GM12891 (cell line): ENCODE measurements at regions not wholly inside any gene's neighbourhood (a gene's known extent, or its start where the extent isn't known, plus 50 kb on each side); places are given as distances from the start of the nearest gene placed in this dataset.

Experiments used
- DNase-seq: peaks from one replicate; pipeline ENCODE4 v3.0.0; 2011; ENCODE audit warnings: low spot score; ENCODE audit not compliant: insufficient read length
- FAIRE-seq: peaks from 2 replicates; lab custom pipeline; 2011; peaks lifted over from hg19 to GRCh38; lab: Jason Lieb, UNC
- PAX5 ChIP-seq: IDR thresholded peaks from 2 replicates; pipeline ENCODE4 v1.6.1; 2011; ENCODE audit warnings: low read length, moderate library complexity, mild to moderate bottlenecking; ENCODE audit not compliant: insufficient read depth, severe bottlenecking
- POLR2A ChIP-seq: IDR thresholded peaks from 2 replicates; pipeline ENCODE4 v1.6.1; 2011; ENCODE audit warnings: low read depth, low read length, control low read depth
- POLR2AphosphoS5 ChIP-seq: IDR thresholded peaks from 2 replicates; pipeline ENCODE4 v1.6.1; 2011; ENCODE audit warnings: low read depth, low read length, control low read depth
- POU2F2 ChIP-seq: IDR thresholded peaks from 2 replicates; pipeline ENCODE4 v1.6.1; 2011; ENCODE audit warnings: low read depth, mild to moderate bottlenecking, control low read depth, low read length, moderate library complexity
- SPI1 ChIP-seq: IDR thresholded peaks from 2 replicates; pipeline ENCODE4 v1.6.1; 2011; ENCODE audit warnings: low read depth, low read length, control low read depth
- TAF1 ChIP-seq: IDR thresholded peaks from 2 replicates; pipeline ENCODE4 v1.6.1; 2011; ENCODE audit warnings: low read depth, low read length, control low read depth

GRCh38 chr21:27691006-27691405, 724.1 kb upstream of the ADAMTS5 start:
- FAIRE-seq (no peak), DNase-seq (no peak)
- TF ChIP-seq POU2F2 (no peak), TAF1 (no peak), SPI1 (no peak)

- DNase-seq (no peak), FAIRE-seq (no peak)
- TF ChIP-seq SPI1 (no peak), POU2F2 (no peak), TAF1 (no peak), PAX5 (no peak), POLR2AphosphoS5 (no peak), POLR2A (no peak)
Observed at GRCh38 chr21:27690426-27690825, 723.5 kb upstream of the ADAMTS5 start.

DNA sequence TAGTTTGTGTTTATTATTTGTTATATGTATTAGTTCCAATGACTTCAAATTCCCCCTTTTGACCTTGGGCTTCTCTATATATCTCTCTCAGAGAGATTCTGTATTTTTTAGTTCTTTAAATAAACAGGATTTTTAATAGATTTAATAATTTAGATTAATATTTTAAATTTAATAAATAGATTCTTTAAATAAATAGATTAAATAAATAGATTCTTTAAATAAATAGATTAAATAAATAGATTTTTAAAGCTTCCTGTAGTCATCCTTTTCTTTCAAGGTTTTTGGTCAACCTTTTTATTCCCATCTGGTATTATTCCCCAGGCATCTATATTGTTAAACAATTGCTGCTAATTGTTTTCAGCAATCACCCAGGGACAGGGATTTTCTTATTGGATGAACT, 721.9 kb upstream of the ADAMTS5 start:
- DNase-seq (no peak), FAIRE-seq (no peak)
- TF ChIP-seq POLR2AphosphoS5 (no peak), TAF1 (no peak), POLR2A (no peak), POU2F2 (no peak), SPI1 (no peak), PAX5 (no peak)

- DNase-seq = no peak
- FAIRE-seq = no peak
- TF ChIP-seq POLR2AphosphoS5 (no peak), SPI1 (no peak), POU2F2 (no peak)
Observed at GRCh38 chr21:27683292-27683691, 716.4 kb upstream of the ADAMTS5 start.

- FAIRE-seq (no peak), DNase-seq (no peak)
- TF ChIP-seq POU2F2 (no peak), PAX5 (no peak), TAF1 (no peak), POLR2A (no peak), SPI1 (no peak), POLR2AphosphoS5 (no peak)
Observed at GRCh38 chr21:27681841-27682240, 715.0 kb upstream of the ADAMTS5 start.

GRCh38 chr21:27681038-27681437, 714.1 kb upstream of the ADAMTS5 start:
- no peak for TF ChIP-seq PAX5
- no peak for TF ChIP-seq TAF1
- no peak for TF ChIP-seq POU2F2
- TF ChIP-seq SPI1 = no peak
- no peak for TF ChIP-seq POLR2AphosphoS5
- TF ChIP-seq POLR2A = no peak
- FAIRE-seq = no peak

GRCh38 chr21:27680181-27680580, 713.3 kb upstream of the ADAMTS5 start:
- TF ChIP-seq PAX5 (no peak), POU2F2 (no peak), SPI1 (no peak), POLR2AphosphoS5 (no peak), POLR2A (no peak), TAF1 (no peak)
- no peak for DNase-seq
- no peak for FAIRE-seq

More at GRCh38 chr21:27681038-27681437, 714.1 kb upstream of the ADAMTS5 start:
- no peak for DNase-seq

- FAIRE-seq (no peak), DNase-seq (no peak)
- TF ChIP-seq POLR2AphosphoS5 = no peak
- TF ChIP-seq POU2F2 = no peak
- no peak for TF ChIP-seq TAF1
- TF ChIP-seq PAX5 = no peak
- TF ChIP-seq SPI1 = no peak
- TF ChIP-seq POLR2A = no peak
Observed at GRCh38 chr21:27678511-27678910, 711.6 kb upstream of the ADAMTS5 start.

DNA sequence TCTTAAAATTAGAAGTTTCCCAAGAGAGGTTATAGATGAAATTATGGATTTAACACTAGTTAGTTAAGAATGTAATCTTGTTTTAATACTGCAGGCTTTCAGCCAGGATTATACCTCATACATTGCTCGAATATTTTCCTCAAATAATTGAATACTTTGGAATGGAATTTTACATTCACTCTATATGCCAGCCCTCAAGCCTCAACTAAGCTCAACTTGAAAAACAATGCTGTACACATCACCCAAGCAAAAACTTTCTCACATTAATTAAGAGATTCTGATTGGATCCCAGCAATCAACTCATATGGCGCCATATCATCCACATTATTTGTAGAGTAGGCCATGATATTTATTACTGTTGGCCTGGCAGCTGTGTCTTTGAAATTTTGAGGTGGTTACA, 710.7 kb upstream of the ADAMTS5 start:
- DNase-seq (no peak), FAIRE-seq (no peak)
- TF ChIP-seq SPI1 (no peak), POLR2A (no peak), TAF1 (no peak), POLR2AphosphoS5 (no peak), POU2F2 (no peak), PAX5 (no peak)

GRCh38 chr21:27675306-27675705, 708.4 kb upstream of the ADAMTS5 start:
- TF ChIP-seq POLR2A (no peak), TAF1 (no peak), PAX5 (no peak), POU2F2 (no peak), POLR2AphosphoS5 (no peak), SPI1 (no peak)
- no peak for FAIRE-seq
- DNase-seq = no peak
